GM06990 (cell line): ENCODE measurements at regions not wholly inside any gene's neighbourhood (a gene's known extent, or its start where the extent isn't known, plus 50 kb on each side); places are given as distances from the start of the nearest gene placed in this dataset.

Experiments used
- DNase-seq: peaks from one replicate; pipeline ENCODE4 v3.0.0-alpha.2; 2011; ENCODE audit not compliant: insufficient read length; ENCODE audit errors: extremely low read depth
- H3K27me3 ChIP-seq: replicated peaks from 2 replicates; pipeline ENCODE4 v1.6.0; 2011; ENCODE audit warnings: low read length; ENCODE audit not compliant: control insufficient read depth, insufficient read depth
- H3K36me3 ChIP-seq: 2 replicates; pipeline ENCODE4 v1.5.1; 2011; ENCODE audit warnings: low read length; ENCODE audit not compliant: control insufficient read depth, insufficient read depth
- H3K4me3 ChIP-seq: replicated peaks from 2 replicates; pipeline ENCODE4 v1.5.1; 2011; ENCODE audit warnings: low read depth, mild to moderate bottlenecking, control low read depth, low read length
- TF ChIP-seq, protein P1 (sequence below): IDR thresholded peaks from 2 replicates; pipeline ENCODE4 v1.5.1; 2011; ENCODE audit warnings: low read length, control low read depth, mild to moderate bottlenecking, inconsistent platforms; ENCODE audit not compliant: insufficient read depth, poor library complexity, severe bottlenecking

DNA sequence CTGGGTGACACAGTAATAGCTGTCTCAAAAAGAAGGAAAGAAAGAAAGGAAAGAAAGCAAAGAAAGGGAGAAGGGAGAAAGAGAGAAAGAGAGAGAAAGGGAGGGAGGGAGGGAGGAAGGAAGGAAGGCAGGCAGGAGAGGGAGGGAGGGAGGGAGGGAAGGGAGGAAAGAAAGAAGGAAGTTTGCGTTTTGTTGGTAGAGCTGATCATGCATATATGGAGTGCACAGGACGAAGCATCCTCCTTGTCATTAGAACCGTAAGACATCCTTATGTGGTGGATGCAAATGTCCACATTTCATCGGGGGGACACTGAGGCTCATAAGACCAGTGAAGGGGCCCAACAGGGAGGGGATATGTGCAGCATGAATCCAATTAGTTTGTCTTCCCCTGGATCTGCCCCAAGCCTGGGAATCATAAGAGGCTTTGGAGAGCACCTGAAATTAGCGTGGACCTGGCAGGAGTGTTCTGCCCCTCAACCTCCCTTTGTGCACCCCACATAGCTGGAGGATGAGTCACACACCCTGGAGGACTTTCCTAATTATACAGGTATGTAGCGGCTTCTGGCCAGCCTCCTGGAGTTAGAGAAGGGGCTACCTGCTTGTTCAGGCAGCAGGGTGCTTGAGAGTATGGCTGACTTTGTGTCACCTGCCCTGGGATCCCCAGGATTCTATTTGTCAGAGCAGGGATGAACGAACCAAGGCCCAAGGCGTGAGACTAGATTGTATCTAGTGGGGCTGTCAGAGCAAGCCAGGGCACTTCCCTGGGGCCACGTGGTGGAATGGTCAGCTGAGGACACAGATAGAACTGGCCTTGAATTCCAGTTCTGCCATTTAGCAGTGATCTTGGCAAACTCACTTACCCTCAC, 119.7 kb upstream of the CD82 start:
- no peaks in the 10 kb centered on the region for H3K36me3 ChIP-seq
- no peak for DNase-seq
- TF ChIP-seq, protein P1, sequence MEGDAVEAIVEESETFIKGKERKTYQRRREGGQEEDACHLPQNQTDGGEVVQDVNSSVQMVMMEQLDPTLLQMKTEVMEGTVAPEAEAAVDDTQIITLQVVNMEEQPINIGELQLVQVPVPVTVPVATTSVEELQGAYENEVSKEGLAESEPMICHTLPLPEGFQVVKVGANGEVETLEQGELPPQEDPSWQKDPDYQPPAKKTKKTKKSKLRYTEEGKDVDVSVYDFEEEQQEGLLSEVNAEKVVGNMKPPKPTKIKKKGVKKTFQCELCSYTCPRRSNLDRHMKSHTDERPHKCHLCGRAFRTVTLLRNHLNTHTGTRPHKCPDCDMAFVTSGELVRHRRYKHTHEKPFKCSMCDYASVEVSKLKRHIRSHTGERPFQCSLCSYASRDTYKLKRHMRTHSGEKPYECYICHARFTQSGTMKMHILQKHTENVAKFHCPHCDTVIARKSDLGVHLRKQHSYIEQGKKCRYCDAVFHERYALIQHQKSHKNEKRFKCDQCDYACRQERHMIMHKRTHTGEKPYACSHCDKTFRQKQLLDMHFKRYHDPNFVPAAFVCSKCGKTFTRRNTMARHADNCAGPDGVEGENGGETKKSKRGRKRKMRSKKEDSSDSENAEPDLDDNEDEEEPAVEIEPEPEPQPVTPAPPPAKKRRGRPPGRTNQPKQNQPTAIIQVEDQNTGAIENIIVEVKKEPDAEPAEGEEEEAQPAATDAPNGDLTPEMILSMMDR, result no peak
- H3K4me3 ChIP-seq, result no peak overlapping the region
- no peaks in the 10 kb centered on the region; the same call in 1 of the 2 replicates for H3K27me3 ChIP-seq

DNA sequence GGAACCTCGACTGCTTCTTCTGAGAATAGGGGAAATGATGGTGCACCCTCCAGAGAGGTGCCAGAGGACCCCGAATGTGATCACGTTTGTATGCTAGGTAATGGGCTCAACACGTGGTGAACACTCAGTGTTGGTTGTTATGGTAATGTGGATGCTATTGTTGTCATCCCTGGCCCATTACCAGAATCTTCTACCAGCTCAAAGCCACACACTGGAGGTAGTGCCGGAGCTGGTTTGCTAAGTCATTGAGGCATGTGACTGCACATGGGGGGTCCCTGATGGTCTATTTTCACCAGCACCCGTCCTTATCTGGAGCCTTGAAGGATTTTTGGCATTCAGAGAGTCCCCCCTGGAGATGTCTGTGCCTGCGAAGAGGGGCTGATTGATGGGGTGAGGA, 119.1 kb upstream of the CD82 start:
- DNase-seq, result no peak
- no peak overlapping the region for H3K4me3 ChIP-seq
- TF ChIP-seq, protein P1, result no peak
- no peaks in the 10 kb centered on the region; the same call in 1 of the 2 replicates for H3K27me3 ChIP-seq
- H3K36me3 ChIP-seq, result no peaks in the 10 kb centered on the region

DNA sequence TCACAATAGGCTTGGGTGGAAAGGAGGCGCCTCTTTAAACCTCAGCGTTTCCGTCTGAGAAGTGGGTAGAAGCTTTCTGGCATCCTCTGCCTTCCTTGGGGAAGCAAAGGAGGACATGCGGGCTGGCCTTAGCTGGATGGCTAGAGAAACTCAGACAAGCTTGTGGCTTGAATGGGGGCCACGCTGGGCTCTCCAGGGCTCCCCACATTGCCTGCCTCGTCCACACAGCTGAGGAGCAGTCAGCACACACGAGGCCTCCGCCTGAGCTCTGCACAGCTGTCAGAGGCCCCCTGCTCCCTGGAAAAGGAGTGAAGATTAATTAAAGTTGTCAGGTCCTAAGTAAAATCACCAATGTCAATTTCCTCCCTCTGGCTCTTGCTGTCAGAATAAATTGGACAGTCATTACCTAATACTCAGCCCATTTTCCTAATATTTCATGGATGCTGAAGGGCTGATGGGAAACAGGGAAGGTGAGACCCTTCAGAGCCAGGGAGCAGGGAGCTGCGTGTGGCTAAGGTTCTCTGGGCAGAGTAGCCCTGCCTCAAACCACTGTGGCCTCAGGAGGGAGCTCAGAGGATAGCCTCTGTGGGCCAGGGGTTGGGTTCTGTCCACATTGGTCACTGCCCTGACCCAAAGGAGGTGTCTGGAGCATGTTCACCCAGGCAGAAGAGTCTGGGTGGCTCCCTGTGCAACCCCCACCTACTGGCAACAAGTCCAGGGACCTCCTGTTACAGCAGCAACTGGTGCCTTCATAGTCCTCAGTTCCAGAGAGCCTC, 118.3 kb upstream of the CD82 start:
- DNase-seq, result no peak
- no peaks in the 10 kb centered on the region; the same call in 1 of the 2 replicates for H3K27me3 ChIP-seq
- no peaks in the 10 kb centered on the region for H3K36me3 ChIP-seq
- no peak overlapping the region for H3K4me3 ChIP-seq
- TF ChIP-seq, protein P1, result no peak

DNA sequence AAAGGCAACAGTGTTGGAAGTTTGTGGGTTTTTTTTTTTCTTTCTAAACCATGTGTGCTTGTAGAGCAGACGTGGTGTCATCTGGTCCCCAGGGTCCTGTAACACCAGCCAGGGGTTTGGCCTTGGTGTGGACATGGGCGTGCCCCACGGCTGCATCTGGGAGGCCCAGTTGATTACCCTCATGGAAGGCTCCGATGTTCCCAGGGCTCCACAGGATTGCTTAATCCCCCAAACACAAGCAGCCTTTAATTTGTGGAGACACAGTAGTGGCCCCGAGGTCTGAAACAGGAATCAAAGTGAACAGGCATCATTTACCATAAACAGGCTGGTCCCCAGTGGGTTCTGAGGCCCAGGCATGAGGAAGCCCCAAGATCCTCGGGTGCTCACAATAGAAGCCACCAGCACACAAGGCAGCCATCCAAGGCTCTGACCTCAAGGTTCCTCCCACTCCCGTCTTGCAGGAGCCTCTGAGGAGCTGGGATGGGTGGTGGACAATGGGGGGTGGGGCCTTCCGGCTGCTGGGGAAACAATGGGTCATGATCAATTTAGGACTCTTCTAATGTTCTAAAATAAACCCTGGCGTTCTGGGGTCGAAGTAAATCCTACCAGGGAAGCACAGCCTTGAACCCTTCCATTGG, 115.0 kb upstream of the CD82 start:
- no peak for DNase-seq
- no peaks in the 10 kb centered on the region; the same call in 1 of the 2 replicates for H3K27me3 ChIP-seq
- TF ChIP-seq, protein P1, result no peak
- H3K36me3 ChIP-seq, result no peaks in the 10 kb centered on the region
- no peak overlapping the region for H3K4me3 ChIP-seq

DNA sequence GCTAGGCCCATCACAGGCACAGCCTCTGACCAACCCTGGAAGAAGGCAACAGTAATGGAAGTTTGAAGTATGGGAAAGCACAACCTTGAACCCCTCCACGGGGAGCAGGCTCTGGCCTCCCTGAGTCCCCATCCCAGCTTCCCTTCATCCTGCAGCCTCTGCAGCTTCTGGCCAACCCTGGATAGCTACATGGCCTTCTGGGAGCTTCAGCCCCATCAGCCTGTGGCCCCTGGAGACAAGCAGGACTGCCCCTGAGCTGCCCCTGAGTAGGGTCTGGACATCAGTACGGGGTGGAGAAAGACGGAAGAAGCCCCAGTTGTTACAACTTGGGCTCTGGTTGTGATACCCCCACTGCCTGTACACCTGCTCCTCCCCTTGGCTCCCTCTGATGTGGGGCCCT, 113.8 kb upstream of the CD82 start:
- Histone ChIP-seq H3K4me3 (no peak overlapping the region), H3K27me3 (no peaks in the 10 kb centered on the region; the same call in 1 of the 2 replicates), H3K36me3 (no peaks in the 10 kb centered on the region)
- no peak for DNase-seq
- TF ChIP-seq, protein P1, result no peak
